Mesendoderm (in vitro differentiated cells): ENCODE measurements at regions not wholly inside any gene's neighbourhood (a gene's known extent, or its start where the extent isn't known, plus 50 kb on each side); places are given as distances from the start of the nearest gene placed in this dataset.

Experiments
- DNase-seq: peaks from one replicate; pipeline ENCODE4 v3.0.0; 2013
- H2AK5ac ChIP-seq: 2 replicates; pipeline ENCODE4 v1.6.1; 2013; ENCODE audit warnings: low read length, inconsistent platforms
- H2BK120ac ChIP-seq: 2 replicates; pipeline ENCODE4 v1.6.1; 2013; ENCODE audit warnings: low read depth, mild to moderate bottlenecking, low read length, moderate library complexity, mixed read lengths
- H2BK15ac ChIP-seq: replicated peaks from 2 replicates; pipeline ENCODE4 v1.6.1; 2013; ENCODE audit warnings: low read depth, mild to moderate bottlenecking, moderate library complexity
- H2BK5ac ChIP-seq: 2 replicates; pipeline ENCODE4 v1.6.1; 2013; ENCODE audit warnings: low read length, inconsistent platforms
- H3K18ac ChIP-seq: 2 replicates; pipeline ENCODE4 v1.6.1; 2013; ENCODE audit warnings: mild to moderate bottlenecking, low read length, mixed read lengths
- H3K23ac ChIP-seq: one replicate; pipeline ENCODE4 v1.6.1; 2013; ENCODE audit warnings: low read length
- H3K27ac ChIP-seq: 2 replicates; pipeline ENCODE4 v1.5.1; 2013; ENCODE audit warnings: low read depth, mild to moderate bottlenecking, inconsistent platforms, low read length, moderate library complexity
- H3K27me3 ChIP-seq: 2 replicates; pipeline ENCODE4 v1.6.1; 2013; ENCODE audit warnings: low read length, control low read depth, mild to moderate bottlenecking, inconsistent platforms; ENCODE audit not compliant: insufficient read depth, poor library complexity
- H3K36me3 ChIP-seq: 2 replicates; pipeline ENCODE4 v1.6.1; 2013; ENCODE audit warnings: low read length, inconsistent platforms; ENCODE audit not compliant: control insufficient read depth, insufficient read depth
- H3K4ac ChIP-seq: one replicate; pipeline ENCODE4 v1.6.1; 2013; ENCODE audit warnings: low read depth, mild to moderate bottlenecking, low read length, moderate library complexity
- H3K4me1 ChIP-seq: 2 replicates; pipeline ENCODE4 v1.6.1; 2013; ENCODE audit warnings: low read depth, low read length, inconsistent platforms; ENCODE audit not compliant: control insufficient read depth
- H3K4me2 ChIP-seq: 2 replicates; pipeline ENCODE4 v1.6.1; 2013; ENCODE audit warnings: low read length
- H3K4me3 ChIP-seq: 2 replicates; pipeline ENCODE4 v1.5.1; 2013; ENCODE audit warnings: mild to moderate bottlenecking, low read length
- H3K56ac ChIP-seq: one replicate; pipeline ENCODE4 v1.6.1; 2013; ENCODE audit warnings: low read length
- H3K79me1 ChIP-seq: 2 replicates; pipeline ENCODE4 v1.6.1; 2013; ENCODE audit warnings: low read length, inconsistent platforms
- H3K79me2 ChIP-seq: 2 replicates; pipeline ENCODE4 v1.6.1; 2013; ENCODE audit warnings: mild to moderate bottlenecking, low read length; ENCODE audit not compliant: control insufficient read depth, insufficient read depth
- H3K9ac ChIP-seq: 2 replicates; pipeline ENCODE4 v1.6.1; 2013; ENCODE audit warnings: low read length, inconsistent platforms
- H4K5ac ChIP-seq: one replicate; pipeline ENCODE4 v1.6.1; 2013; ENCODE audit warnings: low read length
- H4K8ac ChIP-seq: one replicate; pipeline ENCODE4 v1.6.1; 2013; ENCODE audit warnings: low read depth, mild to moderate bottlenecking, control low read depth, low read length, moderate library complexity
- WGBS: extraction: QIAGEN DNeasy Blood & Tissue Kit; methylation state at CpG from one replicate; pipeline ENCODE4 v1.1.7; 2013; ENCODE audit warnings: low lambda C conversion rate, missing lambda C conversion rate; ENCODE audit not compliant: insufficient coverage; ENCODE audit errors: extremely low coverage; 5-methylcytosine and 5-hydroxymethylcytosine counted together

DNA sequence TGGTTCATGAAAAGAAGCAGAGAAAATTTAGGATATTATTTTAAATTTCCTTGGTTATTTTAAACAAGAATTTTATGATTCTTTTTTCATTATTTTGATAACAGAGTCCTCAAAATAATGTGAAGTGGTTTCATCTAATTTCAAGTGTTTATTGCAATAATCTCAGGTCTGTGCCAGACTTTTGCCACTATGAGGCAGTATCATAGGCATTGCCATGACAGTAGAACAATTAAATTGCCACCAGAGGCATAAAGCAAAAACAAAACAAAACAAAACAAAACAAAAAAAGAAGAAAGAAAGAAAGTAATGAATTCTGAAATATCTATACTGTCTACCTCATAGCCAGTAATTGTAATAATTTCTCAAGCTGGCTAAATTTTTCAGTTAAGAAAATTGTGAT is 739.2 kb downstream of the KCTD8 start:
- no peaks in the 10 kb centered on the region for H3K27me3 ChIP-seq
- no peak overlapping the region for H2BK120ac ChIP-seq
- no peak overlapping the region for H3K4me3 ChIP-seq
- H3K9ac ChIP-seq = no peak overlapping the region
- H3K27ac ChIP-seq = no peak overlapping the region
- H2BK15ac ChIP-seq = no peak overlapping the region
- no peaks in the 10 kb centered on the region for H3K79me2 ChIP-seq
- H2BK5ac ChIP-seq = no peak overlapping the region
- DNase-seq = no peak
- no peak overlapping the region for H3K18ac ChIP-seq
- no peak overlapping the region for H3K23ac ChIP-seq
- H3K4me2 ChIP-seq = no peak overlapping the region
- no peaks in the 10 kb centered on the region for H3K4me1 ChIP-seq
- no peak overlapping the region for H4K5ac ChIP-seq
- H3K36me3 ChIP-seq = no peaks in the 10 kb centered on the region
- H3K79me1 ChIP-seq = no peaks in the 10 kb centered on the region
- H3K4ac ChIP-seq = no peak overlapping the region
- no peak overlapping the region for H2AK5ac ChIP-seq
- no peak overlapping the region for H4K8ac ChIP-seq
- H3K56ac ChIP-seq = no peak overlapping the region

DNA sequence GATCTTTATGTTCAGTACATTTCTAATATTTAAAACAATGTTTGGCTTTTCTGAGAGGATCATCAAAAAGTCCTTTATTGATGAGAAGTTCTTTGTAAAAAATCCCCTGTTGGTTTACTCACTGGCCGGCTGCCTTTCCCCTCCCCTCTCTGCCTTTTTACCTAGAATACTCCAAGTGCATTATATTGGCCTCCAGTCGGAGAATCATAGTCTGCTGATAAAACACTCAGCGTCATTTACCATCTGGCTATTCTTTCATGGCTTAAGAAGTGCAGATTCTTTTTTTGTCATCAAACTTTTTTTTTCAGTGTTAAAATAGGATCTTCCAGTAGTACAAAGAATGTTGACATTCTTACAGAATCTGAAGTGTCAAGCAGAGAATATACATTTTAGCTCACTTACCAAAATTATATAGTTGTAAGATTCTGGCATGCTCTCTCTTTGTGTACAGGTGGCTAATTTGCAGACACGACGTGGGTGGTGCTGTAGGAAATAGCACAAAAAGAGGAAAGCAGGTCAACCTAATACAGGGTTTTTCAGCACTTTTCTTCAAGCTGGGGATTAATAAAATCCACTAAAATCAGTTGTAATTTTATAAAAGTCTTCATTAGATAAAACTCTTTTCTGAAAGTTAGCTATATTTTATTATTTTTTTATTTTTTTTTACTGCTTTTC is 731.8 kb downstream of the KCTD8 start:
- Histone ChIP-seq H2BK120ac (no peak overlapping the region), H3K79me2 (no peaks in the 10 kb centered on the region), H3K23ac (no peak overlapping the region), H3K56ac (no peak overlapping the region), H3K4ac (no peak overlapping the region), H3K27me3 (no peaks in the 10 kb centered on the region), H3K18ac (no peak overlapping the region), H3K27ac (no peak overlapping the region), H4K8ac (no peak overlapping the region), H3K9ac (no peak overlapping the region), H3K36me3 (no peaks in the 10 kb centered on the region), H2BK15ac (no peak overlapping the region), H4K5ac (no peak overlapping the region), H3K4me1 (no peaks in the 10 kb centered on the region), H2BK5ac (no peak overlapping the region), H3K4me2 (no peak overlapping the region), H3K79me1 (no peaks in the 10 kb centered on the region), H3K4me3 (no peak overlapping the region), H2AK5ac (no peak overlapping the region)
- no CpG with 5 or more reads among the region's 5 CpGs for WGBS
- DNase-seq = no peak

DNA sequence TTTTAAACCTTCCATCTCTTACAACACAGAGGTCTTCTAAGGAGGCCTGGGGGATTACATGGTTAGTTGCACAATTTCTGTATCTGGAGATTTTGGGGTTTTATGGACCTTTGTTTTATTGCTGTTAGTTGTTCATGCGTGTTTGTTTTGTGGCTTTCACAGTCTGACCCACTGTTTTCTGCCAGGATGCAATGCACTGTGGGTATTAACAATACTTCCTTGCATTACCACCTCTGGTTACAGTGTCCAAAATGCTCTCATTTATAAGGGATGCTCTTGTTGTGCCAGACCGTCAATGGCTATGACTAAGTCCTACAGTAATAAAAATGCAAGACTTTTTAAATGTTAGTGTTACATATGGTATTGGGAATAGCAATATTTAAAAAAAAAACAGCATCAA is 730.2 kb downstream of the KCTD8 start:
- no peaks in the 10 kb centered on the region for H3K36me3 ChIP-seq
- WGBS = no CpG with 5 or more reads among the region's 2 CpGs
- no peak overlapping the region for H3K4me2 ChIP-seq
- H2BK5ac ChIP-seq = no peak overlapping the region
- no peak overlapping the region for H3K27ac ChIP-seq
- H3K56ac ChIP-seq = no peak overlapping the region
- no peak overlapping the region for H3K4me3 ChIP-seq
- H2AK5ac ChIP-seq = no peak overlapping the region
- H3K18ac ChIP-seq = no peak overlapping the region
- no peak overlapping the region for H3K23ac ChIP-seq
- H3K4me1 ChIP-seq = no peaks in the 10 kb centered on the region
- H3K4ac ChIP-seq = no peak overlapping the region
- H2BK15ac ChIP-seq = no peak overlapping the region
- no peaks in the 10 kb centered on the region for H3K27me3 ChIP-seq
- no peak overlapping the region for H4K5ac ChIP-seq
- no peaks in the 10 kb centered on the region for H3K79me1 ChIP-seq
- H2BK120ac ChIP-seq = no peak overlapping the region
- H3K79me2 ChIP-seq = no peaks in the 10 kb centered on the region
- H3K9ac ChIP-seq = no peak overlapping the region
- no peak for DNase-seq
- no peak overlapping the region for H4K8ac ChIP-seq

DNA sequence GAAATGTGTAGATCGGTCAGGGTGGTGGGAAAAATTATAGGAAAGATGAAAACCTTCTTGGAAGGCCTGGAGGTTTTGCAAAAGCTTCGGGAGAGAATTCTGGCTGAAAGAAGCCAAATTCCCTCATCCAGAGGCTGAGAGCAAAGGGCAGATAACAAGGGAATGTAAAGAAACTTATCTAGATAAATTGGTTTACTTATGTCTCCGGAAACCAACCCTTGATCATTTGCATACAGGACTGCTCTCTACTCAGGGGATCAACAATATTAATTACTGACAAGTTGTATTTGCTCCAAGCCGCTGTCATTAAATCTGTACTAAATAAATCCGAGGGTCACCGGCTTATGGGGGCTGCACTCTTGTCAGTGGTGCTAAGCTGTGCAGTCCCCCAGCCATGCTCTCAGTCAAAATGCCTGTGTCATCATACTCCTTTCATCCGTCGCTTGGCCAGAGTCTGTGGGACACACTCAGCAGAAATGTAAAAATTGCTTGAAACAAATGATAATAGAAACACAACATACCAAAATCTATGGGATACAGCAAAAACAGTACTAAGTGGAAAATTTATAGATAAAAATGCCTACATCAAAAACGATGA is 715.7 kb downstream of the KCTD8 start:
- Histone ChIP-seq H2BK120ac (no peak overlapping the region), H3K4me2 (no peak overlapping the region), H3K79me1 (no peaks in the 10 kb centered on the region), H3K4ac (no peak overlapping the region), H2BK5ac (no peak overlapping the region), H3K23ac (no peak overlapping the region), H3K4me1 (no peaks in the 10 kb centered on the region), H3K4me3 (no peak overlapping the region), H3K56ac (peak overlapping the region; percentile 7), H3K27me3 (no peaks in the 10 kb centered on the region), H3K9ac (no peak overlapping the region), H4K8ac (no peak overlapping the region), H3K36me3 (no peaks in the 10 kb centered on the region), H4K5ac (no peak overlapping the region), H2AK5ac (no peak overlapping the region), H3K27ac (no peak overlapping the region), H3K18ac (no peak overlapping the region), H3K79me2 (no peaks in the 10 kb centered on the region), H2BK15ac (no peak overlapping the region)
- 100% methylated on average over 1 of the region's 9 CpGs for WGBS
- peak; percentile 27 for DNase-seq

DNA sequence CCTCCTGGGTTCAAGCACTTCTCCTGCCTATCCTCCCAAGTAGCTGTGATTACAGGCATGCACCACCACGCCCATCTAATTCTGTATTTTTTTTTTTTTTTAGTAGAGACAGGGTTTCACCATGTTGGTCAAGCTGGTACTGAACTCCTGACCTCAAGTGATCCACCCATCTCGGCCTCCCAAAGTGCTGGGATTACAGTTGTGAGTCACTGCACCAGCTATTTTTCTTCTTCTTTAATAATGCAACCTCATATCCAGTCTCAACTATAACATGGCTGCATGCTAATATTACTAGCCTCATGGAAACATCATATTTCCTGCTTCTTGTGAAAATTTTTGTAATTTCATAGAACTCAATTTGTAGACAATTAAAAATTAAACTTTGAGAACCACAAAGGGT is 706.5 kb downstream of the KCTD8 start:
- Histone ChIP-seq H2BK120ac (no peak overlapping the region), H3K27me3 (no peaks in the 10 kb centered on the region), H2BK15ac (no peak overlapping the region), H3K56ac (no peak overlapping the region), H3K4me2 (no peak overlapping the region), H3K4me1 (no peaks in the 10 kb centered on the region), H3K18ac (no peak overlapping the region), H3K27ac (no peak overlapping the region), H3K79me2 (no peaks in the 10 kb centered on the region), H3K4me3 (no peak overlapping the region), H2AK5ac (no peak overlapping the region), H2BK5ac (no peak overlapping the region), H4K8ac (no peak overlapping the region), H3K9ac (no peak overlapping the region), H3K79me1 (no peaks in the 10 kb centered on the region), H3K23ac (no peak overlapping the region), H3K36me3 (no peaks in the 10 kb centered on the region), H4K5ac (no peak overlapping the region), H3K4ac (no peak overlapping the region)
- no peak for DNase-seq
- WGBS = no CpG with 5 or more reads among the region's 2 CpGs

DNA sequence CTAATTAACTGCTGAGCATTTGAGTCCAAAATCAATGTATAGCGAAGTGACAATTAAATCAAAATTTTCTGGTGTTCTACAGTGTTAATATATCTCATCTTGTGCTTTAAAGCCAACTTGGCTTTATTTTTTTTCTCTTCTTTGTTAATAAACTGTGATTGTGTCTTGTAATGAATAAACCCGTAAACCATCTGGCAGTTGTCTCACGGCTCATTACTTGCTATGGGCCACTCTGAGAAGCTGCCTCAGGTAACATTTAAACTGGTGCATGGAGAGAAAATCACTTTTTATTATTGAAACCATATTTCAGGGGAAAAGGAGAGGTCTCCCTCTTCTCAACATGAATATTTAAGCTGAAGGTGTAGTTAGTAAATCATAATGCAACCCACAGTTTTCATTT is 694.0 kb downstream of the KCTD8 start:
- Histone ChIP-seq H4K5ac (no peak overlapping the region), H3K56ac (no peak overlapping the region), H3K18ac (no peak overlapping the region), H2BK5ac (no peak overlapping the region), H3K4me3 (no peak overlapping the region), H4K8ac (no peak overlapping the region), H2BK15ac (no peak overlapping the region), H2AK5ac (no peak overlapping the region), H3K9ac (no peak overlapping the region), H3K4me2 (no peak overlapping the region), H2BK120ac (no peak overlapping the region), H3K79me2 (no peaks in the 10 kb centered on the region), H3K79me1 (no peaks in the 10 kb centered on the region), H3K27me3 (no peaks in the 10 kb centered on the region), H3K4me1 (no peaks in the 10 kb centered on the region), H3K36me3 (no peaks in the 10 kb centered on the region), H3K27ac (no peak overlapping the region), H3K4ac (no peak overlapping the region), H3K23ac (no peak overlapping the region)
- no CpG with 5 or more reads among the region's 3 CpGs for WGBS
- DNase-seq = no peak
